ENCODE measurements at regions not wholly inside any gene's neighbourhood (a gene's known extent, or its start where the extent isn't known, plus 50 kb on each side); places are given as distances from the start of the nearest gene placed in this dataset.

DNA sequence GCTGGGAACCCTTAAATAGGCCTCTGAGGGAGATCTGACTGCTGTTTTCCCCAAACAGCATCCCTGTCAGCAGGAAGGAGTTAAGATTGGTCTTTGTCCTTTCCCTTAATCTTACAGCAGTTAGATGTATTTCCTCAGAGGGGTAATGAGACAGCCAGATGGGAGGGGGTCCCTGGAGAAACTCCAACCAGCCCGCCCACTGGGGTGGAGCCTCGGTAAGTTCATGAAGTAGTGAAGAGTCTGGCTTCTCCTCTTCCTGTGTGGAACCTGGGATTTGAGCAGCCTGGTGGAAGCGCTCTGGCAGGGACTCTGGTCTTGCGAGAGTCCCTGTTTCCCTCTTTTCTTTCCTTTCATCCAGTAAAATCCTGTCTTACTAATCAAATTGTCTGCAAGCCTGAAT lies 330.0 kb downstream of the TLL1 start:
- TF ChIP-seq, protein P1, sequence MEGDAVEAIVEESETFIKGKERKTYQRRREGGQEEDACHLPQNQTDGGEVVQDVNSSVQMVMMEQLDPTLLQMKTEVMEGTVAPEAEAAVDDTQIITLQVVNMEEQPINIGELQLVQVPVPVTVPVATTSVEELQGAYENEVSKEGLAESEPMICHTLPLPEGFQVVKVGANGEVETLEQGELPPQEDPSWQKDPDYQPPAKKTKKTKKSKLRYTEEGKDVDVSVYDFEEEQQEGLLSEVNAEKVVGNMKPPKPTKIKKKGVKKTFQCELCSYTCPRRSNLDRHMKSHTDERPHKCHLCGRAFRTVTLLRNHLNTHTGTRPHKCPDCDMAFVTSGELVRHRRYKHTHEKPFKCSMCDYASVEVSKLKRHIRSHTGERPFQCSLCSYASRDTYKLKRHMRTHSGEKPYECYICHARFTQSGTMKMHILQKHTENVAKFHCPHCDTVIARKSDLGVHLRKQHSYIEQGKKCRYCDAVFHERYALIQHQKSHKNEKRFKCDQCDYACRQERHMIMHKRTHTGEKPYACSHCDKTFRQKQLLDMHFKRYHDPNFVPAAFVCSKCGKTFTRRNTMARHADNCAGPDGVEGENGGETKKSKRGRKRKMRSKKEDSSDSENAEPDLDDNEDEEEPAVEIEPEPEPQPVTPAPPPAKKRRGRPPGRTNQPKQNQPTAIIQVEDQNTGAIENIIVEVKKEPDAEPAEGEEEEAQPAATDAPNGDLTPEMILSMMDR (IDR thresholded peaks at IDR 0.05), result no peak
- TF ChIP-seq EZH2 (IDR thresholded peaks at IDR 0.05; ENCODE audit: borderline replicate concordance, insufficient read depth, low read depth, low read length, poor library complexity, severe bottlenecking), result no peak
